SW480 (cell line): ENCODE measurements at regions not wholly inside any gene's neighbourhood (a gene's known extent, or its start where the extent isn't known, plus 50 kb on each side); places are given as distances from the start of the nearest gene placed in this dataset.

Source experiments
- DNase-seq: peaks from one replicate; pipeline ENCODE4 v3.0.0-alpha.2; 2016; ENCODE audit warnings: low spot score

DNA sequence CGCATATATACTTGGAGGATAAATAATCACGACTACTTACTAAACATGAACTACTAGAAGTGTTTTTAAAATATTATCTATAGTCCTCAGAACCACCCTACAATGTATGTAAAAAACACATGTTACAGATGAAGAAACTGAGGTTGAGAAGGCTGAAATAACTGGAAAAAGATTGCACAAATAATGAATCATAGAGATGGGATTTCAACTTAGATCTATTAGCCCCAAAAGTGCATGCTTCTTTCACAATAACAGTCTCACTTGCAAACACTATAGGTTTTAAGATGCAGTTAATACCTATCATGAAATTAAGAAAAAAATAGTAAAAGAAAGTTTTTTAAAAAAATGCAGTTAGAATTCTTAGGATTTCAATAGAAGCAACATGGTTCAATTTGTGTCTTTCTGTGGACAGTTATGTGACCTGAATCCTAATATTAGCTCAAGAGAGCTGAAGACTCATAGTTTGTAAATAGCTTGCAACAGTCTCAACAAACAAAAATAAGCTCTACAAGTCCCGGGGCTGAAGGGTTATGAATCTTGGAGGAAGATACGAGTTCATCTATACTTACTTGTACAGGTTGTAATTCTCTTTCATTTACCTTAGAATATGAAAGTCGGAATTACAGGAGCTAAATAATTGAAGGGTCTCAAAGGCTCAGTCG, 58.6 kb upstream of the NTPCR start:
- no peak for DNase-seq

DNA sequence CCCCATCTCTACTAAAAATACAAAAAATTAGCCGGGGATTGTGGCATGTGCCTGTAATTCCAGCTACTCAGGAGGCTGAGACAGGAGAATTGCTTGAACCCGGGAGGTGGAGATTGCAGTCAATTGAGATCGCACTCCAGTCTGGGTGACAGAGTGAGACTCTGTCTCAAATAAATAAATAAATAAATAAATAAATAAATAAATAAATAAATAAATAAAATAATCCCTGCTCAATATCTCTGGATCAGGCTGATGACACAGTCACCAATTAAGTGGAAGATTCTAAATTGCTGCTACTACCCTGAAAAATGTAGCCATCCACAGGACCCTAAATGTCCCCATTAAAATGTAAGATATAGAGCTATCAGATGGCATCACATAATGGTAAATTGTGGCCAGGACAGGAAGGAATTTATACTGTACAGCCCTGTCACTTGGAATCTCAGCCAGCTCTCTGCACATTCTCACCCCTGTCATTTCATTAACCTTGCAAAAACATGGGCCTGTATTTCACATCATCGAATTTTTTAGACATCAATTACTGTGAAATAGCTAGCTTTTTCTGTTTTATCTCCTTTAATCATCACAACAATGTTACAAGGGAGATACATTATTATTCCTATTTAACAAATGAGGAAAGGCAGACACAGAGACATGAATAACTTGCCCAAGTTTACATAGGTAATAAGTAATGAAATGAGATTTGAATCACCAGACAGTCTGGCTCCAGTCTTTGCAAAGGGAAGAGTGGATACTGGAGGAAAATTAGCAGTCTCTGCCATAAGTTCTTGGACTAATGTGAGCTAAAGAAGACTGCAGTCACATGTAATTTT, 56.7 kb upstream of the NTPCR start:
- DNase-seq, result no peak

DNA sequence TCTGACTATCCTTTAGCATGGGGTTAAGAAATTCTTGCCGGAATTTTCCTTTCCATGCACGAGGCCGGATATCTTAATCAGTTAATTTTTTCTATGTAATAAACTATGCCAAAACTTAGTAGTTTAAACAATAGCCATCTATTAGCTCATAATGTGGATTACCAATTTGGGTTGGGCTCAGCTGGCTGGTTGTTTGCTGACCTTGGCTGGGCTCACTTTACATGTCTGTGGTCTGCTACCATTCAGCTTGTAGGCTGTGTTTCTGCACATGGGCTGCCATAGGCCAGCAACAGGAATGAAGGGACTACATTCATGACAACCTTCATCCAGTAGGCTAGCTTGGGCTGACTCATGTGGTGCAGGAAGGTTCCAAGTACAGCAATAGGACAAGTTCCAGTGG, 56.0 kb upstream of the NTPCR start:
- DNase-seq, result no peak

DNA sequence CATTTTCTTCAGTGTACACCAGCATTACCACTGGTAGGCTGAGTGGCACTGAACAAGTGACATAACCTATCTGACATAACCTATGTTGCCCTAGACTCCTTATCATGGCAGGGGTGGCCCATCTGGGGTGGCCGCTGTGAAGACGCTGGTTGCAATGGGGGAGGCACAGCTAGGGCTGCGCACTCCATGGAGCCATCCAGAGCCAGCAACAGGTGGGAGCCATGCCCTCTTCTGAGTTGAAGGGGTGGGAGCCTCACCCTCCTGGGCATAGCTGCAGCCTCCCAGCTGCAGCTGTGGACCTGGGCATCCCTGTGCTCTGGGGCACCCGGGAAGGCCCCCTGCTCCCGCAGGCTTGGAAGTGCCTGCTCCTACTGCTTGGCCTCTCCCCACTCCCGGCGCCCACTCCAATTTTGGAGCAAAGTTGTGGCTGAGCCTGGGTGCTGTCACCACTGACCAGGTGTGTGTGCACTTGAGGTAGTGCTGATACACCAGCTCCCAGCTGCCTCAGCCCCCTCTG, 52.4 kb upstream of the NTPCR start:
- no peak for DNase-seq

DNA sequence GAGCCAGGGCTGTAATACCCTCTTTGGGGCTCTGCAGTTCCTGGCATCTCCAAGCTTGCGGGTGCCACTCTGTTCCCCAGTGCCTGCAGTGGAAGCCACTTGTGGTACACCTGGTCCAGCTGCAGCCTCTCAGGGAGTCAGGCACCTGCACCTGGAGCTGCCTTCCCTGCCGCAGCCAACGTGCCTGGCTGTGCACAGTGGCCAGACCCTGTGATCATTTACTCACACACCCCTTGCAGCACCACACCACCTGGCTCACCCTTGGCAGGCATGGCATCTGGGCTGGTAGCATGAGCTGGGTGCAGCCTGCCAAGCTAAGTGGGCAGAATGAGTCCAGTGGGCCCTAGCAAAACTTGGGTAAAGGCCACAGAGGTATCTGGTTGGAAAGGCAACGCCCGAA, 51.1 kb upstream of the NTPCR start:
- DNase-seq, result no peak

DNA sequence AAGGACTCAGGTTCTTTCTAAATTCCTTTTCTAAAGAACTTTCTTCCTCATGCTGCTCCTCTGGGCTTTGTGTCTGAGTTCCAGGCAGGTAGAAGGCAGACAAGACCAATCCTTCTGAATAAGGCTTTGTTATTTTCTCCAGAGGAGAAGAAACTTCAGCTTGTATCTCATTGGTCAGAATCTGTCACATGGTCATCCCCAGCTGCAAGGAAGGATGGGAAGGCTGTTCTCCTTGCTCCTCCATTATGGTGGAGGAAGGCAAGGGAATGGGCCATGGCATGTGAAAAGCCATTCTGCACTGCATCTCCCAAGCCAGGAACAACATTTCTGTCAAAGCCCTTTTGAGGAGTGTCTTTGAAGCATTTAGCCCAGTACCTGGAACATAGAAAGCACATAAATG, 50.6 kb upstream of the NTPCR start:
- no peak for DNase-seq
